A673 (cell line): ENCODE measurements at regions not wholly inside any gene's neighbourhood (a gene's known extent, or its start where the extent isn't known, plus 50 kb on each side); places are given as distances from the start of the nearest gene placed in this dataset.
"Not testable (repeated sequence)": the region's sequence is repeated elsewhere in the genome, so short reads cannot be mapped to it uniquely, and the experiment has no call there.

Experiments used
- BruUV-seq: library from RNA; stranded (reverse); fragments of 400-500 nt; replicated peaks from 2 replicates; lab custom pipeline; 2021; lab: Mats Ljungman, UMichigan
- CTCF ChIA-PET: fragments of 300-600 bp; sonication (Branson Sonifier 250); formaldehyde crosslinking; loops from one replicate; lab custom pipeline; 2022; ENCODE audit warnings: antibody characterized with exemption; lab: Charles Lee
- POLR2A ChIA-PET: fragments of 300-600 bp; sonication (Branson Sonifier 250); formaldehyde crosslinking; loops from one replicate; lab custom pipeline; 2022; ENCODE audit warnings: antibody characterized with exemption; ENCODE audit not compliant: low non-redundant PET; lab: Charles Lee
- DNase-seq: peaks from one replicate; pipeline ENCODE4 v3.0.0-alpha.2; 2015; ENCODE audit warnings: low spot score
- H3K27ac ChIP-seq: fragments of 200-600 bp; sonication (generic); 2 replicates; pipeline ENCODE4 v1.5.1; 2016; ENCODE audit warnings: mixed run types, low read depth, mild to moderate bottlenecking, mixed read lengths, antibody characterized with exemption, low read length; ENCODE audit not compliant: poor library complexity, severe bottlenecking
- H3K27me3 ChIP-seq: fragments of 200-600 bp; sonication (generic); replicated peaks from 2 replicates; pipeline ENCODE4 v1.6.1; 2017; ENCODE audit warnings: mixed run types, low read depth, mild to moderate bottlenecking, mixed read lengths, antibody characterized with exemption, low read length; ENCODE audit not compliant: insufficient read depth, poor library complexity
- H3K36me3 ChIP-seq: fragments of 200-600 bp; sonication (generic); 2 replicates; pipeline ENCODE4 v1.6.1; 2016; ENCODE audit warnings: mixed run types, mild to moderate bottlenecking, mixed read lengths, antibody characterized with exemption, low read length; ENCODE audit not compliant: insufficient read depth, poor library complexity, severe bottlenecking
- H3K4me1 ChIP-seq: fragments of 200-600 bp; sonication (generic); 2 replicates; pipeline ENCODE4 v1.6.1; 2017; ENCODE audit warnings: mixed run types, mild to moderate bottlenecking, mixed read lengths, antibody characterized with exemption, low read length; ENCODE audit not compliant: insufficient read depth, poor library complexity, severe bottlenecking
- H3K4me3 ChIP-seq: fragments of 200-600 bp; sonication (generic); 2 replicates; pipeline ENCODE4 v1.5.1; 2016; ENCODE audit warnings: low read depth, mixed run types, mild to moderate bottlenecking, mixed read lengths, low read length; ENCODE audit not compliant: poor library complexity, severe bottlenecking
- H3K9me3 ChIP-seq: fragments of 200-600 bp; sonication (generic); 2 replicates; pipeline ENCODE4 v1.6.1; 2016; ENCODE audit warnings: mixed run types, low read depth, mild to moderate bottlenecking, mixed read lengths, antibody characterized with exemption, low read length; ENCODE audit not compliant: poor library complexity, severe bottlenecking
- CTCF ChIP-seq: fragments of 300-800, 200-600 bp; sonication (generic); conservative IDR thresholded peaks from 2 replicates; pipeline ENCODE4 v1.5.1; 2017; ENCODE audit warnings: low read depth, mild to moderate bottlenecking, antibody characterized with exemption, low read length, moderate library complexity, mixed read lengths
- EZH2 ChIP-seq: fragments of 200-600 bp; sonication (generic); IDR thresholded peaks from 2 replicates; pipeline ENCODE4 v1.6.1; 2017; ENCODE audit warnings: borderline replicate concordance, low read depth, mild to moderate bottlenecking, mixed read lengths, antibody characterized with exemption, low read length; ENCODE audit not compliant: poor library complexity, severe bottlenecking
- intact Hi-C: fragments of 100-400 bp; cut with micrococcal nuclease; formaldehyde crosslinking; loops from one replicate; pipeline ENCODE4 v1.10.0; 2022; ENCODE audit not compliant: unreplicated experiment

GRCh38 chr18:56488739-56489138 lies 149.7 kb downstream of the TXNL1 start:
- ChIA-PET CTCF (no interaction called here), POLR2A (no interaction called here)
- H3K36me3 ChIP-seq = no peaks in the 10 kb centered on the region
- H3K4me3 ChIP-seq = no peak overlapping the region
- intact Hi-C loops = no loop called here
- TF ChIP-seq CTCF (no peak), EZH2 (no peak)
- H3K27ac ChIP-seq = no peak overlapping the region
- BruUV-seq = no TSS peak
- no peaks in the 10 kb centered on the region for H3K4me1 ChIP-seq
- H3K9me3 ChIP-seq = no peaks in the 10 kb centered on the region
- peaks cover 7% of the 10 kb centered on the region for H3K27me3 ChIP-seq
- DNase-seq = no peak

GRCh38 chr18:56487801-56488200 lies 150.6 kb downstream of the TXNL1 start:
- BruUV-seq = no TSS peak
- H3K27me3 ChIP-seq = peaks cover 7% of the 10 kb centered on the region
- TF ChIP-seq EZH2 (no peak), CTCF (no peak)
- no peak overlapping the region for H3K27ac ChIP-seq
- no peaks in the 10 kb centered on the region for H3K36me3 ChIP-seq
- H3K4me3 ChIP-seq = no peak overlapping the region
- H3K9me3 ChIP-seq = no peaks in the 10 kb centered on the region
- DNase-seq = no peak
- intact Hi-C loops = no loop called here
- ChIA-PET POLR2A (no interaction called here), CTCF (no interaction called here)
- no peaks in the 10 kb centered on the region for H3K4me1 ChIP-seq

GRCh38 chr18:56483386-56483785 lies 155.0 kb downstream of the TXNL1 start:
- Histone ChIP-seq H3K27me3 (no peaks in the 10 kb centered on the region), H3K36me3 (no peaks in the 10 kb centered on the region), H3K9me3 (no peaks in the 10 kb centered on the region), H3K4me1 (no peaks in the 10 kb centered on the region), H3K27ac (no peak overlapping the region), H3K4me3 (no peak overlapping the region)
- DNase-seq = no peak
- TF ChIP-seq EZH2 (no peak), CTCF (no peak)
- BruUV-seq = no TSS peak
- POLR2A ChIA-PET = no interaction called here
- intact Hi-C loops = no loop called here
- CTCF ChIA-PET = no interaction called here

GRCh38 chr18:56482813-56483212 lies 155.6 kb downstream of the TXNL1 start:
- H3K27me3 ChIP-seq, H3K4me1 ChIP-seq, H3K36me3 ChIP-seq, DNase-seq, H3K9me3 ChIP-seq, H3K4me3 ChIP-seq, POLR2A ChIA-PET, CTCF ChIA-PET, H3K27ac ChIP-seq, BruUV-seq, intact Hi-C loops: not testable (repeated sequence)
